HG03521 (cell line): ENCODE measurements at regions not wholly inside any gene's neighbourhood (a gene's known extent, or its start where the extent isn't known, plus 50 kb on each side); places are given as distances from the start of the nearest gene placed in this dataset.
"Not testable (repeated sequence)": the region's sequence is repeated elsewhere in the genome, so short reads cannot be mapped to it uniquely, and the experiment has no call there.

Experiments
- ATAC-seq: cut with Tn5 transposase; IDR thresholded peaks from one replicate; pipeline ENCODE4 v1.9.1; 2021; ENCODE audit warnings: mild to moderate bottlenecking, moderate library complexity; ENCODE audit not compliant: unreplicated experiment

GRCh38 chr5:157963244-157963643 is 104.3 kb upstream of the CLINT1 start:
- no peak for ATAC-seq

- ATAC-seq, result not testable (repeated sequence)
Measured at GRCh38 chr5:157962686-157963085, 103.7 kb upstream of the CLINT1 start.

GRCh38 chr5:157961896-157962590 is 103.1 kb upstream of the CLINT1 start:
- no peak for ATAC-seq

- no peak for ATAC-seq
Measured at GRCh38 chr5:157961176-157961575, 102.2 kb upstream of the CLINT1 start.

GRCh38 chr5:157959370-157959769 is 100.4 kb upstream of the CLINT1 start:
- ATAC-seq, result no peak

GRCh38 chr5:157956271-157956885 is 97.4 kb upstream of the CLINT1 start:
- no peak for ATAC-seq

- ATAC-seq, result no peak
Measured at GRCh38 chr5:157955541-157956172, 96.7 kb upstream of the CLINT1 start.

GRCh38 chr5:157952374-157952685 is 93.4 kb upstream of the CLINT1 start:
- no peak for ATAC-seq

GRCh38 chr5:157951673-157952373 is 92.9 kb upstream of the CLINT1 start:
- no peak for ATAC-seq

GRCh38 chr5:157949520-157949919 is 90.6 kb upstream of the CLINT1 start:
- ATAC-seq, result no peak

- peak; percentile 84 for ATAC-seq
Measured at GRCh38 chr5:157948738-157949410, 89.9 kb upstream of the CLINT1 start.

GRCh38 chr5:157947156-157947555 is 88.2 kb upstream of the CLINT1 start:
- no peak for ATAC-seq

GRCh38 chr5:157945822-157946221 is 86.9 kb upstream of the CLINT1 start:
- ATAC-seq, result not testable (repeated sequence)

- no peak for ATAC-seq
Measured at GRCh38 chr5:157944938-157945337, 86.0 kb upstream of the CLINT1 start.

GRCh38 chr5:157944077-157944633 is 85.2 kb upstream of the CLINT1 start:
- no peak for ATAC-seq

- no peak for ATAC-seq
Measured at GRCh38 chr5:157942595-157942994, 83.7 kb upstream of the CLINT1 start.

GRCh38 chr5:157941616-157942015 is 82.7 kb upstream of the CLINT1 start:
- ATAC-seq, result no peak

- ATAC-seq, result not testable (repeated sequence)
Measured at GRCh38 chr5:157938101-157938500, 79.2 kb upstream of the CLINT1 start.

GRCh38 chr5:157936776-157937501 is 78.0 kb upstream of the CLINT1 start:
- not testable (repeated sequence) for ATAC-seq

- ATAC-seq, result no peak
Measured at GRCh38 chr5:157934600-157934999, 75.7 kb upstream of the CLINT1 start.
